Transverse colon (tissue), 4 donors: ENCODE measurements at regions not wholly inside any gene's neighbourhood (a gene's known extent, or its start where the extent isn't known, plus 50 kb on each side); places are given as distances from the start of the nearest gene placed in this dataset.

ENCODE experiments used
- DNase-seq: peaks from one replicate; pipeline ENCODE4 v3.0.0-alpha.2; 2019
- H3K27ac ChIP-seq, 4 donors: fragments of 200-600 bp; sonication (generic); 2 replicates each; pipeline ENCODE4 v1.5.1; 2016 to 2018; ENCODE audit warnings: inconsistent platforms in 4 of 4
- H3K27me3 ChIP-seq: fragments of 200-600 bp; sonication (generic); 2 replicates; pipeline ENCODE4 v1.5.1; 2017; ENCODE audit warnings: inconsistent platforms
- H3K36me3 ChIP-seq, 4 donors: fragments of 200-600 bp; sonication (generic); 2 replicates each; pipeline ENCODE4 v1.5.1; 2017 to 2019; ENCODE audit warnings: inconsistent platforms in 4 of 4
- H3K4me1 ChIP-seq, 4 donors: fragments of 200-600 bp; sonication (generic); 2 replicates each; pipeline ENCODE4 v1.5.1; 2017 to 2020; ENCODE audit warnings: inconsistent platforms in 4 of 4
- H3K4me3 ChIP-seq, 4 donors: fragments of 200-600 bp; sonication (generic); 1 replicate in 1 of 4; 2 replicates in 3 of 4; pipeline versions ENCODE4 v1.5.1 to v1.6.1; 2017 to 2019; ENCODE audit warnings: inconsistent platforms in 4 of 4
- H3K9me3 ChIP-seq, 2 donors: fragments of 200-600 bp; sonication (generic); 2 replicates each; pipeline ENCODE4 v1.5.1; 2017 to 2019; ENCODE audit warnings: inconsistent platforms in 2 of 2
- CTCF ChIP-seq, 5 experiments: fragments of 200-600 bp in 3 of 5; fragments of 450-650 bp in 2 of 5; sonication (generic) in 3 of 5; IDR thresholded peaks; 1 replicate in 2 of 5; 2 replicates in 3 of 5; pipeline ENCODE4 v1.5.1; 2016 to 2017; ENCODE audit warnings: antibody characterized with exemption in 5 of 5, inconsistent platforms in 3 of 5, mild to moderate bottlenecking in 2 of 5, moderate library complexity in 1 of 5
- EP300 ChIP-seq: sonication (generic); formaldehyde crosslinking; IDR thresholded peaks from one replicate; pipeline ENCODE4 v1.6.1; 2017; ENCODE audit warnings: antibody characterized with exemption, low read depth
- POLR2A ChIP-seq: fragments of 450-650 bp; IDR thresholded peaks from one replicate; pipeline ENCODE4 v1.6.1; 2016; ENCODE audit warnings: antibody characterized with exemption, mild to moderate bottlenecking, moderate library complexity
- POLR2AphosphoS5 ChIP-seq, 3 donors: sonication (generic); formaldehyde crosslinking; IDR thresholded peaks; one replicate each; pipeline ENCODE4 v1.6.1; 2016; ENCODE audit warnings: antibody characterized with exemption in 3 of 3
- WGBS, 2 donors: methylation state at CpG; one replicate each; pipeline ENCODE4 v1.1.5; 2018; ENCODE audit warnings: low coverage in 1 of 2; 5-methylcytosine and 5-hydroxymethylcytosine counted together
- in situ Hi-C, 4 donors: fragments of 200-750 bp; cut with MboI; loops; one replicate each; pipeline versions ENCODE4 v1.15.0 to v1.15.1; 2017; ENCODE audit warnings: low sequenced_read_pairs in 3 of 4, low pct_ligation_motif_present in 1 of 4, low pct_unique_long_range_greater_than_20kb in 1 of 4
- intact Hi-C: fragments of 100-400 bp; cut with DNase I; formaldehyde crosslinking; loops from one replicate; pipeline ENCODE4 v1.15.1; 2023; ENCODE audit warnings: low total_unique reads

DNA sequence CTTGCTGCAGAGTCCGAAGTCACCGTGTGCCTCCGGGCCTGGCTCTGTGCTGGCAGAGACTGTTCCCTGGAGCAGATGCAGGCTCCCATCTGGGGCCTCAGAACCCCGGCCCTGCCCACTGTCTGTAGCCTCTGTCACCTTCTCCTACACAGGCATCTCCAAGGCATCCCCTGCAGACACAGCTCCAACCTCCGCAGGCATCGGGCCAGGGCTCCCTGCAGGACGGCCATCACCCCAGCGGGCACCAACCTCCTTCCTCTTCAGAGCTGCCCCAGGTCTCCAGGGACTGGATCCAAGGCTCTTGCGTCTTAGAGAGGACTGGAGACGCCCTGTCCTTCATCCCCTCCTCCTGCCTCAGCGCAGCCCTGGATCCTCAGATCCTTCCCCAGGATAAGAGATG is 69.9 kb upstream of the MYL10 start:
- TF ChIP-seq EP300 (no peak), POLR2AphosphoS5 (IDR thresholded peaks at IDR 0.05) (no peak), POLR2A (no peak), CTCF (IDR thresholded peaks at IDR 0.05) (no peak)
- H3K27me3 ChIP-seq = no peaks in the 10 kb centered on the region
- no peaks in the 10 kb centered on the region for H3K36me3 ChIP-seq
- H3K4me3 ChIP-seq = no peak overlapping the region
- DNase-seq = no peak
- WGBS, 2 donors = 85% methylated on average over 11 of the region's 11 CpGs; no CpG with 5 or more reads in 1 of the 2 donors
- no peaks in the 10 kb centered on the region for H3K9me3 ChIP-seq
- peaks cover 6 to 23% (median 13%) of the 10 kb centered on the region in 4 donors for H3K4me1 ChIP-seq
- no peak overlapping the region for H3K27ac ChIP-seq
- in situ Hi-C loops (loop anchor here in 2 of 4 donors (25.0 kb wide), 1 partner anchor 538 kb away; no protein-coding TSS in a partner anchor), intact Hi-C loops (no loop called here)

GRCh38 chr7:101699399-101699798 is 70.3 kb upstream of the MYL10 start:
- no peak for TF ChIP-seq CTCF (IDR thresholded peaks at IDR 0.05)
- no peak for TF ChIP-seq POLR2A
- no peak for TF ChIP-seq POLR2AphosphoS5 (IDR thresholded peaks at IDR 0.05)
- TF ChIP-seq EP300 = no peak
- no peak for DNase-seq
- Histone ChIP-seq H3K36me3 (no peaks in the 10 kb centered on the region), H3K27ac (no peak overlapping the region), H3K9me3 (no peaks in the 10 kb centered on the region), H3K4me1 (peaks cover 6 to 23% (median 13%) of the 10 kb centered on the region in 4 donors), H3K27me3 (no peaks in the 10 kb centered on the region), H3K4me3 (no peak overlapping the region)
- in situ Hi-C loops = loop anchor here in 2 of 4 donors (25.0 kb wide), 1 partner anchor 538 kb away; no protein-coding TSS in a partner anchor
- WGBS, 2 donors = 90% methylated on average over 3 of the region's 3 CpGs; no CpG with 5 or more reads in 1 of the 2 donors
- intact Hi-C loops = no loop called here

- Histone ChIP-seq H3K27me3 (no peaks in the 10 kb centered on the region), H3K4me1 (peaks cover 6 to 26% (median 14%) of the 10 kb centered on the region in 4 donors), H3K9me3 (no peaks in the 10 kb centered on the region), H3K36me3 (no peaks in the 10 kb centered on the region), H3K4me3 (no peak overlapping the region), H3K27ac (peak overlapping the region; percentile 63 to 88 (median 78))
- WGBS, 2 donors = 69 to 82% methylated on average over 7 to 28 of the region's 28 CpGs
- TF ChIP-seq EP300 (no peak), POLR2AphosphoS5 (IDR thresholded peaks at IDR 0.05) (no peak), CTCF (IDR thresholded peaks at IDR 0.05) (no peak), POLR2A (no peak)
- in situ Hi-C loops = loop anchor here in 2 of 4 donors (25.0 kb wide), 1 partner anchor 537 kb away; no protein-coding TSS in a partner anchor
- intact Hi-C loops = no loop called here
- DNase-seq = no peak
Observed at GRCh38 chr7:101699881-101700823, 71.1 kb upstream of the MYL10 start.

DNA sequence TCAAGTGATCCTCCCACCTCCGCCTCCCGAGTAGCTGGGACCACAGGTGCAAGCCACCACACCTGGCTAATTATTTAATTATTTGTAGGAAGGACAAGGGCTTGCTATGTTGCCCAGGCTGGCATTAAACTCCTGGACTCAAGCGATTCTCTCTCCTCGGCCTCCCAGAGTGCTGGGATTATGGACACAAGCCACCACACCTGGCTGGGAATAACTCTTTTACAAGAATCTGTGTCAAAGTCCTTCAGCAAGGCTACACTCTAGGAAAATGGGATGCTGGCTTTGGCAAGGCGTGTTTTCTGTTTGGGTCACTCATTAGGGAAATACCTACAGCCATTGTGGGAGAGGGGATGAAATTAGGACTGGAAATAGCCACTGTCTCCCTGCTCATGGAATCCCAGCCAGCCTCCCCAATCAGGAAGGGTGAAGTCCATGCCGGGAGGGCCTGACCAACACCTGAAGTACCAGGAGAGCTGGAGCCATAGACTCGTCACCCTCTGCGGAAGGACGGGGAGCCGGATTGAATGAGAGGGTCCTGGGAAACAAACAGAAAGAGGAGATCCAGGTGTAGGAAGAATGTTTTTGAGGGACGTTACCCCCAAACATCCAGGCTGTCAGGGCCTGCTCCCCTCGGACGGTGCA is 72.2 kb upstream of the MYL10 start:
- WGBS, 2 donors = 56% methylated on average over 13 of the region's 13 CpGs; no CpG with 5 or more reads in 1 of the 2 donors
- H3K36me3 ChIP-seq = no peaks in the 10 kb centered on the region
- in situ Hi-C loops = no loop called here
- peaks cover 6 to 28% (median 14%) of the 10 kb centered on the region in 4 donors for H3K4me1 ChIP-seq
- no peaks in the 10 kb centered on the region for H3K27me3 ChIP-seq
- DNase-seq = peak; percentile 56
- intact Hi-C loops = no loop called here
- H3K4me3 ChIP-seq = peak overlapping the region in 1 of 4 donors; percentile 3
- peak; percentile 36 for TF ChIP-seq POLR2A
- TF ChIP-seq POLR2AphosphoS5 (IDR thresholded peaks at IDR 0.05) = peak in 1 of 3 donors; percentile 13
- TF ChIP-seq CTCF (IDR thresholded peaks at IDR 0.05) = no peak
- H3K9me3 ChIP-seq = no peaks in the 10 kb centered on the region
- H3K27ac ChIP-seq = peak overlapping the region; percentile 63 to 88 (median 78)
